GM23248 (cell line): ENCODE measurements at regions not wholly inside any gene's neighbourhood (a gene's known extent, or its start where the extent isn't known, plus 50 kb on each side); places are given as distances from the start of the nearest gene placed in this dataset.

Experiments used
- EZH2 ChIP-seq: fragments of 200-600 bp; sonication (generic); IDR thresholded peaks from 2 replicates; pipeline ENCODE4 v1.6.1; 2018; ENCODE audit warnings: antibody characterized with exemption, mild to moderate bottlenecking; ENCODE audit not compliant: insufficient read depth, poor library complexity, severe bottlenecking
- EZH2phosphoT487 ChIP-seq: fragments of 200-600 bp; sonication (generic); IDR thresholded peaks from 2 replicates; pipeline ENCODE4 v1.6.1; 2018; ENCODE audit warnings: antibody characterized with exemption, moderate library complexity, mild to moderate bottlenecking, low read depth; ENCODE audit not compliant: insufficient read depth

GRCh38 chr5:31107091-31107518, 86.4 kb upstream of the CDH6 start:
- TF ChIP-seq EZH2phosphoT487 (no peak), EZH2 (no peak)
